Keratinocyte (primary cell): ENCODE measurements at regions not wholly inside any gene's neighbourhood (a gene's known extent, or its start where the extent isn't known, plus 50 kb on each side); places are given as distances from the start of the nearest gene placed in this dataset.

Experiments
- CTCF ChIP-seq, 3 experiments: IDR thresholded peaks in 1 of 3; conservative IDR thresholded peaks in 1 of 3; optimal IDR thresholded peaks in 1 of 3; 2 replicates in 2 of 3; 3 replicates in 1 of 3; pipeline versions ENCODE3 to v1.5.1; 2011; ENCODE audit warnings: low read length in 3 of 3, mild to moderate bottlenecking in 3 of 3, moderate library complexity in 2 of 3, control low read depth in 1 of 3, inconsistent platforms in 1 of 3; ENCODE audit not compliant: insufficient read depth in 2 of 3; ENCODE audit errors: extremely low read depth in 1 of 3
- EZH2 ChIP-seq: IDR thresholded peaks from one replicate; pipeline ENCODE4 v1.6.1; 2012; ENCODE audit warnings: inconsistent platforms, mild to moderate bottlenecking, low read length, moderate library complexity

- no peak for TF ChIP-seq CTCF (optimal IDR thresholded peaks at IDR 0.05 in 1 of 3, IDR thresholded peaks at IDR 0.05 in 1 of 3, conservative IDR thresholded peaks at IDR 0.05 in 1 of 3; ENCODE audit: extremely low read depth in 1 of 3, insufficient read depth in 2 of 3, low read length in 3 of 3)
- TF ChIP-seq EZH2, result no peak
Observed at GRCh38 chr3:102158080-102158740, 276.6 kb upstream of the ZPLD1 start.
